Peyer's patch (tissue), 4 donors: ENCODE measurements at regions not wholly inside any gene's neighbourhood (a gene's known extent, or its start where the extent isn't known, plus 50 kb on each side); places are given as distances from the start of the nearest gene placed in this dataset.

Source experiments
- POLR2A ChIP-seq, 2 donors: fragments of 450-650 bp; IDR thresholded peaks; one replicate each; pipeline ENCODE4 v1.5.1; 2017; ENCODE audit warnings: antibody characterized with exemption in 2 of 2, mild to moderate bottlenecking in 2 of 2, moderate library complexity in 2 of 2
- TF ChIP-seq, protein P1 (sequence below), 6 experiments: fragments of 450-650 bp in 4 of 6; fragments of 200-600 bp in 2 of 6; sonication (generic) in 1 of 6; IDR thresholded peaks; one replicate each; pipeline ENCODE4 v1.5.1; 2017 to 2019; ENCODE audit warnings: antibody characterized with exemption in 6 of 6, mild to moderate bottlenecking in 3 of 6, moderate library complexity in 1 of 6

DNA sequence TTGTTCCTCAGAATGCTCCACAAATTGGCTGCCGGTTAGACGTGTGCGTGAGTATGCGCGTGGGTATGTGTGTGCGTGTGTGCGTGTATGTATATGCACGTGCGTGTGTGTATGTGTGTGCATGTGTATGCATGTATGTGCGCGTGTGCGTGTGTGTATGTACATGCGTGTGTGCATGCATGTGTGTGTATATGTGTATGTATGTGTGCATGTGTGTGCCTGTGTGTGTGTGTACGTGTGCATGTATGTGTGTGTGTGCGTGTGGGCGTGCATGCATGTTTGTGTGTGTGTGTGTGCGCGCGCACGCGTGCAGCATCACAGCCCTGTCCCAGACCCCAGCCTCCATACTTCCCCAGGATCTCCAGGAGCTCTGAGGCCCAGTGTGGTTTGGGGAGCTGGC is 183.1 kb upstream of the IER5L start:
- TF ChIP-seq POLR2A (IDR thresholded peaks at IDR 0.05) = no peak
- TF ChIP-seq, protein P1, sequence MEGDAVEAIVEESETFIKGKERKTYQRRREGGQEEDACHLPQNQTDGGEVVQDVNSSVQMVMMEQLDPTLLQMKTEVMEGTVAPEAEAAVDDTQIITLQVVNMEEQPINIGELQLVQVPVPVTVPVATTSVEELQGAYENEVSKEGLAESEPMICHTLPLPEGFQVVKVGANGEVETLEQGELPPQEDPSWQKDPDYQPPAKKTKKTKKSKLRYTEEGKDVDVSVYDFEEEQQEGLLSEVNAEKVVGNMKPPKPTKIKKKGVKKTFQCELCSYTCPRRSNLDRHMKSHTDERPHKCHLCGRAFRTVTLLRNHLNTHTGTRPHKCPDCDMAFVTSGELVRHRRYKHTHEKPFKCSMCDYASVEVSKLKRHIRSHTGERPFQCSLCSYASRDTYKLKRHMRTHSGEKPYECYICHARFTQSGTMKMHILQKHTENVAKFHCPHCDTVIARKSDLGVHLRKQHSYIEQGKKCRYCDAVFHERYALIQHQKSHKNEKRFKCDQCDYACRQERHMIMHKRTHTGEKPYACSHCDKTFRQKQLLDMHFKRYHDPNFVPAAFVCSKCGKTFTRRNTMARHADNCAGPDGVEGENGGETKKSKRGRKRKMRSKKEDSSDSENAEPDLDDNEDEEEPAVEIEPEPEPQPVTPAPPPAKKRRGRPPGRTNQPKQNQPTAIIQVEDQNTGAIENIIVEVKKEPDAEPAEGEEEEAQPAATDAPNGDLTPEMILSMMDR (IDR thresholded peaks at IDR 0.05) = no peak
